Activated CD4-positive, alpha-beta T cell treated with anti-CD3 and anti-CD28 coated beads, Interleukin-2, amount 50 U/mL, for 48 hours (primary cell): ENCODE measurements at regions not wholly inside any gene's neighbourhood (a gene's known extent, or its start where the extent isn't known, plus 50 kb on each side); places are given as distances from the start of the nearest gene placed in this dataset.

Source experiments
- DNase-seq, 2 experiments: peaks; one replicate each; pipeline ENCODE4 v3.0.0-alpha.2; 2020

- DNase-seq: no peak
Observed at GRCh38 chr15:100829457-100829856, 50.2 kb upstream of the ALDH1A3 start.
